Activated CD8-positive, alpha-beta T cell treated with anti-CD3 and anti-CD28 coated beads for 36 hours (primary cell): ENCODE measurements at regions not wholly inside any gene's neighbourhood (a gene's known extent, or its start where the extent isn't known, plus 50 kb on each side); places are given as distances from the start of the nearest gene placed in this dataset.
"Not testable (repeated sequence)": the region's sequence is repeated elsewhere in the genome, so short reads cannot be mapped to it uniquely, and the experiment has no call there.

Experiments
- ATAC-seq: fragments of 200-7000 bp; cut with Tn5 transposase; one replicate; pipeline ENCODE4 v1.10.0; 2021; ENCODE audit warnings: mild to moderate bottlenecking, moderate library complexity
- CTCF ChIA-PET: fragments of 350-600 bp; sonication (Branson Sonifier 250); formaldehyde crosslinking; loops from one replicate; lab custom pipeline; 2021; ENCODE audit warnings: antibody characterized with exemption; lab: Charles Lee
- POLR2A ChIA-PET: fragments of 350-600 bp; sonication (Branson Sonifier 250); formaldehyde crosslinking; loops from one replicate; lab custom pipeline; 2021; ENCODE audit warnings: antibody characterized with exemption; lab: Charles Lee
- DNase-seq: peaks from one replicate; pipeline ENCODE4 v3.0.0-alpha.2; 2020
- H3K27ac Mint-ChIP-seq: one replicate; pipeline ENCODE4 v1.8.0; 2021; ENCODE audit warnings: mild to moderate bottlenecking, mixed read lengths
- H3K27me3 Mint-ChIP-seq: one replicate; pipeline ENCODE4 v1.8.0; 2021; ENCODE audit warnings: mixed read lengths
- H3K36me3 Mint-ChIP-seq: one replicate; pipeline ENCODE4 v1.8.0; 2021; ENCODE audit warnings: low read depth, mixed read lengths
- H3K4me1 Mint-ChIP-seq: one replicate; pipeline ENCODE4 v1.8.0; 2021; ENCODE audit warnings: low read depth, mixed read lengths
- H3K4me3 Mint-ChIP-seq: one replicate; pipeline ENCODE4 v1.8.0; 2021; ENCODE audit warnings: mild to moderate bottlenecking, moderate library complexity, mixed read lengths
- H3K9me3 Mint-ChIP-seq: one replicate; pipeline ENCODE4 v1.8.0; 2021; ENCODE audit warnings: mixed read lengths
- CTCF ChIP-seq: fragments of 200-600 bp; IDR thresholded peaks from one replicate; pipeline ENCODE4 v1.8.0; 2022; ENCODE audit warnings: antibody characterized with exemption, mild to moderate bottlenecking
- intact Hi-C: fragments of 100-400 bp; cut with micrococcal nuclease; formaldehyde crosslinking; loops from one replicate; pipeline ENCODE4 v1.10.0; 2022

GRCh38 chr17:69696650-69697049, 282.2 kb downstream of the MAP2K6 start:
- no peak overlapping the region for H3K27ac Mint-ChIP-seq
- no peak for TF ChIP-seq CTCF
- no peaks in the 10 kb centered on the region for H3K4me1 Mint-ChIP-seq
- H3K9me3 Mint-ChIP-seq, result peaks cover 20% of the 10 kb centered on the region
- POLR2A ChIA-PET, result no interaction called here
- no peaks in the 10 kb centered on the region for H3K36me3 Mint-ChIP-seq
- ATAC-seq (no peak), DNase-seq (no peak)
- intact Hi-C loops, result no loop called here
- H3K4me3 Mint-ChIP-seq, result no peak overlapping the region
- no peaks in the 10 kb centered on the region for H3K27me3 Mint-ChIP-seq
- CTCF ChIA-PET, result no interaction called here

GRCh38 chr17:69698352-69698751, 283.9 kb downstream of the MAP2K6 start:
- POLR2A ChIA-PET, CTCF ChIA-PET, ATAC-seq, H3K4me1 Mint-ChIP-seq, intact Hi-C loops, H3K4me3 Mint-ChIP-seq, H3K36me3 Mint-ChIP-seq, H3K27me3 Mint-ChIP-seq, H3K27ac Mint-ChIP-seq, DNase-seq: not testable (repeated sequence)
- H3K9me3 Mint-ChIP-seq, result peaks cover 20% of the 10 kb centered on the region

- DNase-seq (no peak), ATAC-seq (no peak)
- POLR2A ChIA-PET, result interaction anchor here (0.6 kb wide), 1 partner anchor 214 kb away, joined by 4 read pairs; no protein-coding TSS in a partner anchor
- Mint-ChIP-seq H3K27ac (no peak overlapping the region), H3K4me1 (no peaks in the 10 kb centered on the region), H3K27me3 (peaks cover 2% of the 10 kb centered on the region), H3K4me3 (no peak overlapping the region), H3K36me3 (no peaks in the 10 kb centered on the region), H3K9me3 (peaks cover 17% of the 10 kb centered on the region)
- TF ChIP-seq CTCF, result no peak
- intact Hi-C loops, result no loop called here
- CTCF ChIA-PET, result no interaction called here
Measured at GRCh38 chr17:69702078-69702477, 287.6 kb downstream of the MAP2K6 start.

GRCh38 chr17:69703751-69704150, 289.3 kb downstream of the MAP2K6 start:
- no peak overlapping the region for H3K27ac Mint-ChIP-seq
- ChIA-PET CTCF (no interaction called here), POLR2A (no interaction called here)
- peaks cover 3% of the 10 kb centered on the region for H3K27me3 Mint-ChIP-seq
- H3K36me3 Mint-ChIP-seq, result no peaks in the 10 kb centered on the region
- H3K4me1 Mint-ChIP-seq, result no peaks in the 10 kb centered on the region
- H3K4me3 Mint-ChIP-seq, result no peak overlapping the region
- DNase-seq (no peak), ATAC-seq (no peak)
- peaks cover 4% of the 10 kb centered on the region for H3K9me3 Mint-ChIP-seq
- TF ChIP-seq CTCF, result no peak
- intact Hi-C loops, result no loop called here

- intact Hi-C loops, result no loop called here
- H3K4me3 Mint-ChIP-seq, result no peak overlapping the region
- H3K27ac Mint-ChIP-seq, result no peak overlapping the region
- no peak for TF ChIP-seq CTCF
- ATAC-seq, result no peak
- POLR2A ChIA-PET, result no interaction called here
- no peak for DNase-seq
- peaks cover 3% of the 10 kb centered on the region for H3K27me3 Mint-ChIP-seq
- no peaks in the 10 kb centered on the region for H3K36me3 Mint-ChIP-seq
- CTCF ChIA-PET, result no interaction called here
- peaks cover 4% of the 10 kb centered on the region for H3K4me1 Mint-ChIP-seq
- H3K9me3 Mint-ChIP-seq, result no peaks in the 10 kb centered on the region
Measured at GRCh38 chr17:69704935-69705334, 290.4 kb downstream of the MAP2K6 start.

- Mint-ChIP-seq H3K27ac (no peak overlapping the region), H3K36me3 (no peaks in the 10 kb centered on the region), H3K4me1 (peaks cover 4% of the 10 kb centered on the region), H3K4me3 (no peak overlapping the region), H3K27me3 (peaks cover 3% of the 10 kb centered on the region), H3K9me3 (no peaks in the 10 kb centered on the region)
- no peak for TF ChIP-seq CTCF
- DNase-seq (no peak), ATAC-seq (no peak)
- POLR2A ChIA-PET, result interaction anchor here (0.6 kb wide), 1 partner anchor 232 kb away, joined by 3 read pairs; no protein-coding TSS in a partner anchor
- CTCF ChIA-PET, result interaction anchor here (1.2 kb wide), 1 partner anchor 99 kb away, joined by 3 read pairs; no protein-coding TSS in a partner anchor
- intact Hi-C loops, result no loop called here
Measured at GRCh38 chr17:69706127-69706526, 291.6 kb downstream of the MAP2K6 start.
